GM19395 (cell line): ENCODE measurements at regions not wholly inside any gene's neighbourhood (a gene's known extent, or its start where the extent isn't known, plus 50 kb on each side); places are given as distances from the start of the nearest gene placed in this dataset.

Experiments used
- ATAC-seq: cut with Tn5 transposase; IDR thresholded peaks from one replicate; pipeline ENCODE4 v1.9.1; 2021; ENCODE audit warnings: mild to moderate bottlenecking, moderate library complexity; ENCODE audit not compliant: unreplicated experiment

GRCh38 chr5:8611067-8611466 lies 742.1 kb downstream of the MTRR start:
- no peak for ATAC-seq

DNA sequence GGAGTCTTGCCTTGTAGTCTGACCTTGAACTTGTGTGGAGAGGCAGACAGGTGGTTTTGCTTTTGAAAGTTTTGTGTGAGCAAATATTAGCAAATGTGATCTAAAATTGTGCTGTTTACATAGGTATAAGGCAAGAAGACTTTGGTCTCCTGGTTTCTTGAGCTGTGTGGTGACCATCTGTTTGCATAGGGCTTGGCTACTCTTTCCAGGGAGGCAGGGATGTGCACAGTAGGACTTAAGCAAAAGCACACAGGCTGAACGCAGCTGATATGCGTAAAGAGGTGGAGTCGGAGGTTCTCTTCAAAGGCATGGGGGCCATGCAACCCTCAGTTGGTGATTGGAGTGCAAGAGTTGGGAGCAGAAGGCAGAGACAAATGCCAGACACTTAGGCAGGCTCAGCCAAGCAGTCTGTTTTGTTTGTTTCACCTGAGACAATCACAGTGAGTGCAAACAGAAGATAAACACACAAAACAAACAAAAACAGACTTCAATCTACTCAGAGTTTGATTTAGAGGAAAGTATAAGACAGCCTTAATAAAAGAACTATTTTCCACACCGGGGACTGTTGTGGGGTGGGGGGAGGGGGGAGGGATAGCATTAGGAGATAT lies 744.2 kb downstream of the MTRR start:
- ATAC-seq = no peak

DNA sequence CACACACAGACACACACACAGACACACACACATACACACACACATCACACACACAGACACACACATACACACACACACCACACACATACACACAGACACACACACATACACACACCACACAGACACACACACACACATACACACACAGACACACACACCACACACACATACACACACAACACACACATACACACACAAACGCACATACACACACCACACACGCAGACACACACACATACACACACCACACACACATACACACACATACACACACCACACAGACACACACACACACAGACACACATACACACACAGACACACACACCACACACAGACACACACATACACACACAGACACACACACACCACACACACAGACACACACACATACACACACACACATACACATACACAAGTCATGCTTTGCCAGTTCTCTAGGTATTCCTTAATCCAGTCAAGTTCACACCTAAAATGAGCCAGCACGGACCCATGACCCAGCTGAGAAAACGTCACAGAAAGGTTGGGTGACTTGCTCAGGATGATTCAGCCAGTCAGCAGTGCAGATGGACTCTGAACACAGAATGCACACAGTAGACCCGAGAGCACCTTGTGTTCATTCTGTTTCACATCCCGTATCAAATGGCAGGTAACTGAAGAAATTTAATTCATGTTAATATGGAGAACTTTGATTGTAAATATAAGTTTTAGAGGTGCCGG lies 746.4 kb downstream of the MTRR start:
- ATAC-seq = no peak

GRCh38 chr5:8628521-8628920 lies 759.6 kb downstream of the MTRR start:
- ATAC-seq = no peak

DNA sequence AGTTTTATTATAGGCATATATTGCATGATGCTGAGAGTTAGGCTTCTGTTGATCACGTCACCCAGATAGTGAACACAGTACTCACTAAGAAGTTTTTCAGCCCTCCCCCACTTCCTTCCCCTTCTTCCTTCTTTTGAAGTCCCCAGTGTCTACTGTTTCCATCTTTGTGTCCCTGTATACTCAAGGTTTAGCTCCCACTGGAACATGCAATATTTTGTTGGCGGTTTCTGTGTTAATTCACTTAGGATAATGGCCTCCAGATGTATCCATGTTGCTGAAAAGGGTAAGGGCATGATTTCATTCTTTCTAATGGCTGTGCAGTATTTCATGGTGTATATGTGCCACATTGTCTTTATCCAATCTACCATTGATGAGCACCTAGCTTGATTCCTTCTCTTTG lies 764.3 kb downstream of the MTRR start:
- no peak for ATAC-seq

DNA sequence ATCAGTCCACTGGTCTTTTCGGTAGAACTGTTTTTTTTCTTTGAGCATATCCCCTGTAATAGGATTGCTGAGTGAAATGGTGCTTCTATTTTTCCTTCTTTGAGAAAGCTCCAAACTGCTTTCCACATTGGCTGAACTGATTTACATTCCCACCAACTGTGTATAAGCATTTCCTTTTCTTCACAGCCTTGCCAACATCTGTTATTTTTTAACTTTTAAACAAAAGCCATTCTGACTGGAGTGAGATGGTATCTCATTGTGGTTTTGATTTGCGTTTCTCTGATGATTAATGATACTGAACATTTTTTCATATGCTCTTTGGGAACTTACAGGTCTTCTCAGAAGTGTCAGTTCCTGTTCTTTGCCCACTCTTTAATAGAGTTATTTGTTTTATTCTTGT lies 764.7 kb downstream of the MTRR start:
- no peak for ATAC-seq

GRCh38 chr5:8634219-8634618 lies 765.3 kb downstream of the MTRR start:
- ATAC-seq = no peak

- no peak for ATAC-seq
Measured at GRCh38 chr5:8641786-8642505, 773.0 kb downstream of the MTRR start.

DNA sequence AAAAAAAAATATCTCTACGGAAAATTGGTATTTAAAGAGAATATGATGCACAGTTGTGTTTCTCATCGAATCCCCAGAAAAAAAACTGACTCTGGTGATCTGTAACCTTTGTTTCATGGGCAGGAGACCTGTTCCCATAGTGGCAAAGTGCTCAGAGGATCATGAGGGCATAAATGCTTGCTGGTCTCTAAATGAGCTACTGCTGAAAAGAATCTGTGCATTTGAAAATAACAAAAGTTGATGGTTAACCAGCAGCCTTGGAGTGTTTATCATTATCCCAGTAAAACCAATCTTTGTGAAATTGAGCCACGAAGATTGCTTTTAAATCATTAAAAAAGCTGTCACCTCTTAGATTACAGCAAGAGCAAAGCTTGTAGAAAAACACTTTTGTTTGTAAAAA lies 775.4 kb downstream of the MTRR start:
- ATAC-seq = no peak

DNA sequence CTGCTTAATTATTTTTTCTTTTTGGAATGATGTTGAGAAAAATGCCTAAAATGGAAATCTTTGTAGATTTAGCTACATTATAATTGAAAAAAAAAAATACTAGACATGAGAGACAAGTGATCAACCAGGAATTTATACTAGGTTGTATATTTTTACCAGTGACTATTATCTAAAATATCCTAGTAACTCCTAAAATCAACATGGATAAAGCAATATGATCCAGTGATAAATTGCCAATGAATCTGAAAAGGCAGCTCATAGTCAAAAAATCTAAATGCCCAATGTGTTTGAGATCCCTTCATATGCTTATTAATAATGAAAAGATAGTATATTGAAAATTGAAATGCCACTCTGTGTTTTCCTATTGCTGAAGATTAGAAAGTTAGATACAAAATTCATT lies 778.2 kb downstream of the MTRR start:
- no peak for ATAC-seq

- ATAC-seq = no peak
Measured at GRCh38 chr5:8650186-8650585, 781.2 kb downstream of the MTRR start.

- ATAC-seq = no peak
Measured at GRCh38 chr5:8660133-8660893, 791.4 kb downstream of the MTRR start.

GRCh38 chr5:8663374-8663773 lies 794.4 kb downstream of the MTRR start:
- ATAC-seq = no peak

- no peak for ATAC-seq
Measured at GRCh38 chr5:8675182-8675581, 806.2 kb downstream of the MTRR start.

DNA sequence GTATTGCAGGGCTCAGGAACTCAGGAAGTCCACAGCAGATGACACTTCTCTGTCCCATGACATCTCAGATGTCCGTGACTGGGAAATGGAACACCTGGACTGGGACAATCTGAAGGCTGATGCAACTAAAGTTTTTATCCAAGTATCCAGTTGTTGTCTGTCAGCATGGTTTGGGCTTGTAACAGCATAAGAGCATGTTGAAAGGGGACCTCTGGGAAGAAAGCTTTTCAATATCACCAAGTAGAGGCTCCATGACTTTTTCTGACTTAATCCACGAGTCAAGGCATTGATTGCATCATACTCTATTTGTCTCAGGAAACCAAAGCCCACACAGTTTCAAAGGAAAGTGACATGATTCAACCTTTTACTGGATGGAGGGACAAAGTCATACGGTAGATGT lies 807.7 kb downstream of the MTRR start:
- no peak for ATAC-seq

- ATAC-seq = no peak
Measured at GRCh38 chr5:8682381-8682780, 813.4 kb downstream of the MTRR start.

- ATAC-seq = no peak
Measured at GRCh38 chr5:8683496-8683895, 814.5 kb downstream of the MTRR start.

DNA sequence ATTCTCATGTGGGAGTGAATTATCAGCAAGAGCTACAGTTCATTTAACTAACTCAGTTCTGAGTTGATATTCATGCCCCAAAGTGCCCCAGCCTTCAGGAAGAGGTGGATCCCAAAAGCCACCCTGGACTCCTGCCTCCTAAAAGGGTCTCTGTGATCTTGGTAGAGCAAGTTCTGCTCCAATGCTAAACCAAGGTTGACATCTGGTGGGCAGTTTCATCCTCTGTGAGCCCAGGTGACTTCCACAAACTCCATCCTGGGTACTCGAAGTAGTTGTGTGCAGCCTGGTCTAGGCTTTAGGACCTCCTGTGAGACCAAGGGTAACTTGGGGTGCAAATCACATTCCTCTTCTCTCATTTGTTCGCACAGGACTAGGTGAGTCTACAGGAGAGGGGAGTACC lies 816.8 kb downstream of the MTRR start:
- no peak for ATAC-seq

DNA sequence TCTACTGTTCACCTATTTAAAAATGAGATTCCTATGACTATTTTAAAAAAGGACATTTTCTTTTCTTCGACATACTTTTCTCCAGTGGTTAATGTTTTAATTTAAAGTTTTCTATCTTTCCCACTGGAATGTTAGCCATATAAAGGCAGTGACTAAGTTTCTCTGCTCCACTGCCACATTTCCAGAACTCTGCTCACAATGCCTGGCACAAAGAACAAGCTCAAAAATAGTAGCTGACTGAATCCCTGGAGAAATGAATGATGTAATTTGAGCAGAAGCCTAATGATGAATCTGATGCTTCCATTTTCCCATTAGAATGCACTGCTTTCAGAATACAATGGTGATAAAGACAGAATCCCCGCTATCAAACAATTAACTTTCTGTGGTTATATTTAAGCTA lies 817.8 kb downstream of the MTRR start:
- ATAC-seq = no peak

- no peak for ATAC-seq
Measured at GRCh38 chr5:8689773-8690172, 820.8 kb downstream of the MTRR start.

GRCh38 chr5:8691221-8691620 lies 822.3 kb downstream of the MTRR start:
- no peak for ATAC-seq
